Activated CD4-positive, alpha-beta T cell treated with anti-CD3 and anti-CD28 coated beads for 1 hour (primary cell): ENCODE measurements at regions not wholly inside any gene's neighbourhood (a gene's known extent, or its start where the extent isn't known, plus 50 kb on each side); places are given as distances from the start of the nearest gene placed in this dataset.

Experiments
- DNase-seq: peaks from one replicate; pipeline ENCODE4 v3.0.0-alpha.2; 2020

DNA sequence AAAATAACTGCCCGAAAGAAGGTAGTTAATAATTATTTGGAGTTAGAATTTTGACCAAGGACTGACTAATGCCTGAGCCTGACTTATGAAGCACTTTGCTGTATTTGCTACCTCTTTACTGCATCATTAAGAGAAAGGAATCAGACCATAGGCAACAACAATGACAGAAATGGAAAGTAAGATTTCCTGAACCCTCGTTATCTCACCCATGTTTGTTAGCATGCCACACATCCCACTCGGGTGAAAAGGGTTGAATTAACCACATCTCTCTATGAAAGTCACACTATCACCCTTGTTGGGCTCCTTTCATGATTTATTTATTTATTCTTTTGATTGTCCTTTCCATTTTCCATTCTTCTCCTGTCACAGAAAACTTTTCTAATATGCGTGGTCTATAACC, 59.6 kb downstream of the OLIG3 start:
- no peak for DNase-seq

DNA sequence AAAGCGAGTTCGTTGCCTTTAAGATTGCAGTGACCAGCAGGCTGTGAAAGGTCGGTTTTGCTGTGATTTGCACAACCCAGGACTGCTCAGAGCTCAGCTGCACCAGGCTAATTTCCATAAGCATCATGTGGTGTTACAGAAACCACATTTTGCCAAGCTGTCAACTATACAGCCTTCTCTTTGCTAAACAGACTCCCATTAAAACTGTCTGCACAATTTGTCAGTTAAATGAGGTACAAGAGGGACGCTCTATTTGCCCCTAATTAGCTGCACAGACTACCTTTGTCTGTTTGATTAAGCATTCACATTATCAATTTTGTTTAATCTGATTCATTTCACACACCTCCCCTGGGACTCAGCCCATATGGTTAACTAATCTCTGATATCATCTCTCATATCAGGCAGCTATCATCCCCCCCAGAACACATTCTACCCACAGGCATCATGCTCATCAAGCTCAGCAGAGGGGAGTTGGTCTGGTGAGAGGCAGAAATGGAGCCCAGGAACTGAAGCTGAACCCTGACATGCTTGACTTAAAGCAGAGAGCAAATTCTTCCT, 62.1 kb downstream of the OLIG3 start:
- DNase-seq: no peak

DNA sequence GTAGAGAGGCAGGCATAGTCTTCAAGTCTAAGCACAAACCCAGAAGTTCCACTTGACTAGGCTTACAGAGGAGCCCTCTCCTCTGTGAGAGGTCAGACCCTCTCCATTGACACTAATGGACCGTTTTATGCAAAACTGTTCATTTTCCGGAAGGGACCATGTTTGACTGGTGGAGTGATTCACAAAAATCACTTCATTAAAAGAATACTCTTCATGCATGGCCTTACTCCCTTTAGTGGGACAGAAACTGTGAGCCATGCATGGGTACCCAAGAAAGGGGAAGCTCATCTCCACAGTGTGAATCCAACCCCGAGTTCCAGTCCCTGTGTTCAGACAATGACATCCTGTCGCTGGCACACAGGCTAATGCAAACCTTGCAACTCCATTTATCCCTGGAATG, 63.2 kb downstream of the OLIG3 start:
- no peak for DNase-seq

DNA sequence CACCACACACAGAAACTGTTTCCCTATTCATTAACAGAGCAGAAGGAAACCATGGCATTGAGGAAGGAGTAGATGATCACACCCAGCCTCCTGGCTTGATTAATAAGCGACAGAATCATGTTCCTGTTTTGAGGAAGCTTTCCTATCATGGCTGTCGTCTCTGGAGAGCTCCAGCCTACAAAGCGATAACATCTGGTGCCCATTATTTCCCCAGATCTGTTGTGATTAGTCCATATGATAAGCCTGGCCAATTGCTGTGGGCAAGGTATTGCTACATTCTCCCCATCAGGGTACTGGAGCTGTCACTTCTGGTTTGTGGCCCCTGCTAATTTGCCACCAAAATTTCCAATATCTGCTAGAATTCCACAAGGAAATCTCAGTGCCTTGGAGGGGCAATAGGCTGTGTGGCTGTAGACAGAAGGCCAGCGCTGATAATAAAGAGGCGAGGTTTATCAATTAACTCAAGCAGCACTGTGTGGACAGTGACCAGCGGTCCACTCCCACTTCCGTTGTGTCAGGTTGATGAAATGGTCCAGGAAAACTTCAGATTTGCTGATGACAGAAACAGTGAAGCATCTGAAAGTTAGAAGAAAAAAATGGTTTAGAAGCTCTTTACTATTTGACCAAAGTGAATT, 66.4 kb downstream of the OLIG3 start:
- no peak for DNase-seq

GRCh38 chr6:137426007-137426689, 68.0 kb downstream of the OLIG3 start:
- DNase-seq: no peak

DNA sequence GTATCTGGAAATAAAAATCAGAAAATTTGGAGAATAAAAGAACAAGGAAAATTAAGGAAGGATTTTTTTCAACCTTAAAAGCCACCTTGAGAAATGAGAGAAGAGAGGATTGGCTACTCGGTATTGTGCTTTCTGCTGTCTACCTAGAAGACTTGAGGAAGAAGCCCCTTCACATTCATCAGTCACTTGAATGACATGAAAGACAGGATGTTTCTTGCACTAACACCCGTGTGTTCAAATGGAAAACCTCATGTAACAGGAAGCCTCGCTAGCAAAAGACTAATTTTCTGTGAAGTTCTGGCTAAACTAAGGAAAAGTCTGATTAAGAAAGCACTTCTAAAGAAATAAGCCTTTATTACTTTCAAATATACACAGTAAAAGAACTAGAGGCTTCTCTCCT, 69.9 kb downstream of the OLIG3 start:
- no peak for DNase-seq

- DNase-seq: no peak
Measured at GRCh38 chr6:137423451-137424168, 70.6 kb downstream of the OLIG3 start.

GRCh38 chr6:137417396-137417795, 76.8 kb downstream of the OLIG3 start:
- no peak for DNase-seq

- no peak for DNase-seq
Measured at GRCh38 chr6:137416376-137417109, 77.7 kb downstream of the OLIG3 start.

GRCh38 chr6:137415834-137416190, 78.4 kb downstream of the OLIG3 start:
- no peak for DNase-seq

- DNase-seq: peak; percentile 45
Measured at GRCh38 chr6:137415127-137415833, 78.9 kb downstream of the OLIG3 start.

GRCh38 chr6:137414599-137414998, 79.6 kb downstream of the OLIG3 start:
- no peak for DNase-seq

DNA sequence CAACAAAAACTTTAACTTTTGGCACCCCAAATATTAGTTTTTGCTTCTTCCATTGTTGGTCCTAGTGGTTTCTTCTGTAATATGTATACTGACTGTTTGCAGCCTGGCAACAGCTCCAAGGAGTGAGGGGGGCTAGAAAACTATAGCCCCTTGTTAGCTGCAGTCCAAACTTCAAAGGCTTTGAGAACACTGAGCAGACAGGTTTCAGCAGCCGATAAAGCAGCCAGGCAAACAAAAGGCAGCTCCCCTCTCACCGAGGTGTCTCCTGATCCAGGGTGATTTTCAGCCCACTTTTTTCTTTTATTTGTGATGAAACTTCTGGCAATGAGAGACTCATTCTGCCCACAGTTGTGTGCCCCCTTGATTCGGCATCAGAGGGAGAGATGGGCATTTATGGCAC, 80.7 kb downstream of the OLIG3 start:
- DNase-seq: no peak

DNA sequence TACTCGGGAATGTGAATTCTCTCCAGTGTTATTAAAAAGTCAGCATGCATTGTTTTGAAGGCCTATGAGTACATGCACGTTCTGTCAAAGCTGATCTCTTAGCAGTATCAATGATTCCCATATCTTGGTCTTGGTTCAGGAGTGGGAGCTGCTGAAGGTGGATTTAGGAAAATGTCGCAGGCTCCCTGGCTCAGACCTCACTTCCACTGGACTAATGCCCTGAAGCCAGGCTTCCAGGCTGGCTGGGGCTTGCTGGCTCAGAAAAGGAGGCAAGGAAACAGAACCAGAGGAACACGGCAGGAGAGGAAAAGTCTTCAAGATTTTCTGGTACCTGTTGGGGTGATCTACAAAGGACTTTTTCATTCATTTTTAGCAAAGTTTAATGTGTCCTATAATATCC, 81.6 kb downstream of the OLIG3 start:
- DNase-seq: no peak

DNA sequence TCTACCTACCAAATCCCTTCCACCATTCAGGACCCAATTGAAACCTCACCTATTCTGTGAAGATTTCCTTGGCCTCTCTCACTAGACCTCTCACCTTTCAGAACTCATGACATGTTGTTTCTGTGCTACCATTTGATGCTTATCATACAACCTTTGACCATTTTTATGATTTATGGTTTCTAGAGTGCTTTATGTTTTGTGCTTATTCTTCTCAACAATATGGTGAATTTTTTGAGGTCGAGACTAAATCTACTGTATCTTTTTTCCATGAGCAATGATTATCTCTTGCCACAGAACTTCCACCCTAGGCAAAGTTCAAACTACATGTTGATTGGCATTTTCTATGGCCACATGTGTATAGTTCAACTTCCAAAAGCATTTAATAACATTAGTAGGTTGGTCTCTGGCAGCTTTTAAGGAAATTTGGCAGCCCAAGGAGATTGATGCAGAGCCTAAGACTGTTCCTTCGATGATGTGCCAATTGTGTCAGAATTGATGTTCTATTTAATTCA, 84.9 kb downstream of the OLIG3 start:
- DNase-seq: no peak

GRCh38 chr6:137407816-137408215, 86.4 kb downstream of the OLIG3 start:
- no peak for DNase-seq

GRCh38 chr6:137405806-137406205, 88.4 kb downstream of the OLIG3 start:
- no peak for DNase-seq

DNA sequence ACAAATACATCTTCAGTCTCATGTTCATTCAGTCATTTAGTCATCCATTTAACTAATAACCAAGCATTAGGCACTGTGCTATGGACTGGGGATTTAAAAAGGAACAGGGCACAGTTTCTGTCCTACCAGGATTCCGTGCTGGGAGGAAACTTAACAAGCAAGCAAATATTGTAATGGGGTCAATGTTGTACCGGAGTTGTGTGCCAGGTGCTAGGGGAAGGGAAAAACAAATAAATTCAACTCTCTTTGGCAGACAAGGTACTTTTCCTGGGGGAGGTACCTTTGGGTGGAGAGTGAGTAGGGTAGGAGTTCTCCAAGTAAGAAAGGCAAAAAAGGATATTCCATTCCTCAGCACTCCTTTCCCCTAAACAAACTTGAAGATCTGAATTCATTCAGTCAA, 90.3 kb downstream of the OLIG3 start:
- DNase-seq: no peak

DNA sequence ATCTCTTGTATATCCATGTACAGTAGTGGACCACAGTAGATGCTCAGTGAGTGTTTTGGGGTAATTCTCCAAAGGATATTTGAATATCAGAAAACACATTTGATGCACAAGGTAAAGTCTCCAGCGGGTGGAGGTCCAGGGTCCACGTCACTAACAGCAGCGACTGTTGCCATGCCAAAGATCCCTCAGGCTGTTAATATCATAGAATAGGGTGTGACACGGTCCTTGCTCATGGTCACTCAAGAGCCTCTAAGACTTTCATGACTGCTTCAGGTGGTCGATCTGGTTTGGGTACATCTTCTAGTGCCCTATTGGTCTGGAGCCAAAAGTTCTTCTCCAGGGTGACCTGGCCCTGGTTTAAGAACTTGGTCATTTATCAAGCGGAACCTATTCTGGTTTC, 90.8 kb downstream of the OLIG3 start:
- DNase-seq: no peak

- DNase-seq: no peak
Measured at GRCh38 chr6:137402143-137402680, 92.0 kb downstream of the OLIG3 start.

GRCh38 chr6:137401088-137401487, 93.1 kb downstream of the OLIG3 start:
- no peak for DNase-seq

DNA sequence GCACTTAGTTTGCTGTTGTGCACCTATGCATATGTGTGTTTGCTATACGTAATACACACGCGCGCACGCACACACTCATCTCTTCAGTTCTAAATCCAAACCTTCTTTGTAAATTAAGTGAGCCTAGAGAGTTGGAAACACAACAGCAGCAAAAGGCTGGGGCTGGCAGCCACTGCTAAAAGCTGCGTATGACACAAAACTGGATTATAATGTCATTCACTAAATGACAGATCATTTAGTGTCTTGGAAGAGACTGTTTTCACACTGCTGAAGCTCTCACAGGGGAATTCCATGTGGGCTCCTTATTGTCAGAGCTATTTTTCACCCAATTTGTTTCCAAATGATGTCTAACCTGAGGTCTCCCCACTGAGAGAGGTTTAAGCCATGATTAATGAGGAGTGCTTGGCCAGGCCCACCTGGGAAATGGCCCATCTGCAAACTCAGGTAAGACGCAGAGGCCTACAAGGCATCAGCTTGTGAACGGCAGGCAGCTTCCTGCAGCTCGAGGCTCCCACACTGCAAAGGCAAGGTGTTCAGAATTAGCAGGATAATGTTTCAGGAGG, 94.2 kb downstream of the OLIG3 start:
- DNase-seq: no peak
